Endodermal cell (in vitro differentiated cells): ENCODE measurements at regions not wholly inside any gene's neighbourhood (a gene's known extent, or its start where the extent isn't known, plus 50 kb on each side); places are given as distances from the start of the nearest gene placed in this dataset.

Experiments
- DNase-seq: peaks from one replicate; pipeline ENCODE4 v3.0.0-alpha.2; 2017
- H3K27ac ChIP-seq: 2 replicates; pipeline ENCODE4 v1.5.1; 2013; ENCODE audit warnings: mild to moderate bottlenecking, low read depth, low read length, moderate library complexity
- H3K27me3 ChIP-seq: 2 replicates; pipeline ENCODE4 v1.6.1; 2013; ENCODE audit warnings: mild to moderate bottlenecking, low read length, moderate library complexity; ENCODE audit not compliant: insufficient read depth, control insufficient read depth, poor library complexity, severe bottlenecking
- H3K36me3 ChIP-seq: 2 replicates; pipeline ENCODE4 v1.7.0; 2013; ENCODE audit warnings: mild to moderate bottlenecking, low read length, moderate library complexity; ENCODE audit not compliant: control insufficient read depth, insufficient read depth
- H3K4me1 ChIP-seq: one replicate; pipeline ENCODE4 v1.7.0; 2013; ENCODE audit warnings: low read length; ENCODE audit not compliant: control insufficient read depth, insufficient read depth
- H3K4me3 ChIP-seq: 2 replicates; pipeline ENCODE4 v1.5.1; 2013; ENCODE audit warnings: mild to moderate bottlenecking, low read length, moderate library complexity
- H3K9ac ChIP-seq: 2 replicates; pipeline ENCODE4 v1.6.1; 2013; ENCODE audit warnings: mild to moderate bottlenecking, low read length, moderate library complexity; ENCODE audit not compliant: poor library complexity, severe bottlenecking; ENCODE audit errors: extremely low read depth
- H3K9me3 ChIP-seq: 2 replicates; pipeline ENCODE4 v1.6.1; 2013; ENCODE audit warnings: mild to moderate bottlenecking, low read length, moderate library complexity; ENCODE audit not compliant: control insufficient read depth
- H3K27ac Mint-ChIP-seq: 2 replicates; pipeline ENCODE4 v1.8.0; 2020; ENCODE audit warnings: mixed read lengths
- H3K27me3 Mint-ChIP-seq: 2 replicates; pipeline ENCODE4 v1.8.0; 2021; ENCODE audit warnings: mild to moderate bottlenecking, mixed read lengths; ENCODE audit not compliant: insufficient read depth
- H3K36me3 Mint-ChIP-seq: 2 replicates; pipeline ENCODE4 v1.8.0; 2020; ENCODE audit warnings: low read depth, mixed read lengths
- H3K4me1 Mint-ChIP-seq: 2 replicates; pipeline ENCODE4 v1.8.0; 2020; ENCODE audit warnings: mixed read lengths
- H3K4me3 Mint-ChIP-seq: 2 replicates; pipeline ENCODE4 v1.8.0; 2020; ENCODE audit warnings: mild to moderate bottlenecking, moderate library complexity, mixed read lengths
- H3K9me3 Mint-ChIP-seq: 2 replicates; pipeline ENCODE4 v1.8.0; 2020; ENCODE audit warnings: mild to moderate bottlenecking, mixed read lengths
- WGBS, 2 experiments: methylation state at CpG; one replicate each; pipeline versions ENCODE4 v1.1.5 to v1.1.7; 2013; ENCODE audit warnings: missing lambda C conversion rate in 2 of 2, mixed read lengths in 1 of 2; ENCODE audit not compliant: insufficient coverage in 1 of 2, insufficient read length in 1 of 2; 5-methylcytosine and 5-hydroxymethylcytosine counted together
- TF ChIP-seq, protein P1 (sequence below): fragments of 200-600 bp; sonication (generic); conservative IDR thresholded peaks from 2 replicates; pipeline ENCODE4 v1.5.0; 2021; ENCODE audit warnings: antibody characterized with exemption, mild to moderate bottlenecking

- H3K9me3 Mint-ChIP-seq: no peaks in the 10 kb centered on the region
- H3K27ac Mint-ChIP-seq: no peak overlapping the region
- Histone ChIP-seq H3K9ac (no peak overlapping the region), H3K36me3 (no peaks in the 10 kb centered on the region), H3K27ac (no peak overlapping the region), H3K9me3 (peaks cover 25% of the 10 kb centered on the region), H3K4me1 (no peaks in the 10 kb centered on the region), H3K4me3 (no peak overlapping the region), H3K27me3 (no peaks in the 10 kb centered on the region)
- no peaks in the 10 kb centered on the region for H3K27me3 Mint-ChIP-seq
- 80 to 100% methylated on average over 1 to 2 of the region's 2 CpGs for WGBS, 2 experiments
- no peak overlapping the region for H3K4me3 Mint-ChIP-seq
- no peak for DNase-seq
- TF ChIP-seq, protein P1, sequence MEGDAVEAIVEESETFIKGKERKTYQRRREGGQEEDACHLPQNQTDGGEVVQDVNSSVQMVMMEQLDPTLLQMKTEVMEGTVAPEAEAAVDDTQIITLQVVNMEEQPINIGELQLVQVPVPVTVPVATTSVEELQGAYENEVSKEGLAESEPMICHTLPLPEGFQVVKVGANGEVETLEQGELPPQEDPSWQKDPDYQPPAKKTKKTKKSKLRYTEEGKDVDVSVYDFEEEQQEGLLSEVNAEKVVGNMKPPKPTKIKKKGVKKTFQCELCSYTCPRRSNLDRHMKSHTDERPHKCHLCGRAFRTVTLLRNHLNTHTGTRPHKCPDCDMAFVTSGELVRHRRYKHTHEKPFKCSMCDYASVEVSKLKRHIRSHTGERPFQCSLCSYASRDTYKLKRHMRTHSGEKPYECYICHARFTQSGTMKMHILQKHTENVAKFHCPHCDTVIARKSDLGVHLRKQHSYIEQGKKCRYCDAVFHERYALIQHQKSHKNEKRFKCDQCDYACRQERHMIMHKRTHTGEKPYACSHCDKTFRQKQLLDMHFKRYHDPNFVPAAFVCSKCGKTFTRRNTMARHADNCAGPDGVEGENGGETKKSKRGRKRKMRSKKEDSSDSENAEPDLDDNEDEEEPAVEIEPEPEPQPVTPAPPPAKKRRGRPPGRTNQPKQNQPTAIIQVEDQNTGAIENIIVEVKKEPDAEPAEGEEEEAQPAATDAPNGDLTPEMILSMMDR: no peak
- no peaks in the 10 kb centered on the region for H3K4me1 Mint-ChIP-seq
- peaks cover 6% of the 10 kb centered on the region for H3K36me3 Mint-ChIP-seq
Observed at GRCh38 chr10:31739146-31739545, 189.5 kb downstream of the ARHGAP12 start.

GRCh38 chr10:31731711-31732110 is 196.9 kb downstream of the ARHGAP12 start:
- peaks cover 4% of the 10 kb centered on the region for H3K36me3 Mint-ChIP-seq
- H3K4me1 Mint-ChIP-seq: no peaks in the 10 kb centered on the region
- H3K4me3 Mint-ChIP-seq: no peak overlapping the region
- H3K27me3 Mint-ChIP-seq: no peaks in the 10 kb centered on the region
- H3K9me3 ChIP-seq: peaks cover 32% of the 10 kb centered on the region
- H3K27ac Mint-ChIP-seq: no peak overlapping the region
- H3K9ac ChIP-seq: no peak overlapping the region
- H3K27ac ChIP-seq: no peak overlapping the region
- no peak for DNase-seq
- H3K9me3 Mint-ChIP-seq: peaks cover 24% of the 10 kb centered on the region
- WGBS, 2 experiments: 94 to 100% methylated on average over 1 of the region's 1 CpG
- TF ChIP-seq, protein P1: no peak
- H3K4me3 ChIP-seq: no peak overlapping the region
- H3K36me3 ChIP-seq: no peaks in the 10 kb centered on the region
- H3K27me3 ChIP-seq: no peaks in the 10 kb centered on the region
- no peaks in the 10 kb centered on the region for H3K4me1 ChIP-seq

DNA sequence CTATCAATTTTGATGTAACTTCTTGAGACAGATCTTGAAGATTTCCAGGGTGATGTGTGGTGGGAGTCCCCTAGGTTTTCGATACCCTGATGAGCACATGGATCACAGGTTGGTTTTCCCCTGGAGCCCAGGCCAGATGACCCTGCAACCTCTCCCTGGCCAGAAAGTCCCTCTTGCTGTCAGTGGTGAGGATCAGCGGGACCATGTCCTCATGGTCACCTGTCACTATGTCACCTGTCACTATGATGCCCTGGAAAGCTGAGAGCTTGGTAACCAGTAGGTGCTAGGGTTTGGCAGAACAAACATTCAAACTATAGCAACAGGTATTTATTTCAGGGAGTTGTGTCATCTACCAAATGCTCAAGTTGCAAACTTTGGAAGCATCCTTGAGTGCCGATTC is 197.9 kb downstream of the ARHGAP12 start:
- no peaks in the 10 kb centered on the region for H3K27me3 ChIP-seq
- H3K9ac ChIP-seq: no peak overlapping the region
- Mint-ChIP-seq H3K27ac (no peak overlapping the region), H3K27me3 (no peaks in the 10 kb centered on the region), H3K4me1 (no peaks in the 10 kb centered on the region), H3K36me3 (peaks cover 4% of the 10 kb centered on the region), H3K9me3 (peaks cover 27% of the 10 kb centered on the region), H3K4me3 (no peak overlapping the region)
- H3K9me3 ChIP-seq: peaks cover 23% of the 10 kb centered on the region
- TF ChIP-seq, protein P1: no peak
- no peak overlapping the region for H3K27ac ChIP-seq
- no peak overlapping the region for H3K4me3 ChIP-seq
- WGBS, 2 experiments: 93 to 100% methylated on average over 2 to 3 of the region's 3 CpGs
- H3K36me3 ChIP-seq: no peaks in the 10 kb centered on the region
- no peak for DNase-seq
- H3K4me1 ChIP-seq: no peaks in the 10 kb centered on the region
